ENCODE measurements at regions not wholly inside any gene's neighbourhood (a gene's known extent, or its start where the extent isn't known, plus 50 kb on each side); places are given as distances from the start of the nearest gene placed in this dataset.

DNA sequence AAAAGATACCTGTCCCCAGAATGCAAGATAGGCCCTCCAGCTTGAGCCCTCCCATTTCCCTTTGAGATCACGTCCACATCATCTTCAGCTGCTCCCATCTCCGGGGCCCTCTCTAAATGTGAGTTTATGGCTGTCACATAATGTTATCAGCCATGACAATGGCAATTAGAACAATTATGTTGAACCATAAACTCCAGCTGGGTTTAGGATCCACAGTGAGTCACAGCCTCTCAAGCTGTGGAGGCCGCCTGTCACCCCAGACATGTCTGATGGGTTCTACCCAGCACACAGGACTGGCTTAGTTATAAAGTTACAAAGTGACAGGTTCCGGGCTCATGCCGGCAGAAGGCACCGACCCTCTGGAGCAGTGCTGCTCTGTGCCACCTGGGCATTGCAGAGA, 597.3 kb downstream of the PTPRU start:
- POLR2A ChIA-PET = no interaction called here
- WGBS (ENCODE audit: missing lambda C conversion rate) = 34% methylated on average over 3 of the region's 6 CpGs
- no peak overlapping the region for H3K4me2 ChIP-seq
- H3K4me3 ChIP-seq = no peak overlapping the region
- FAIRE-seq = no peak
- no peaks in the 10 kb centered on the region for H3K9me3 ChIP-seq
- ATAC-seq = no peak
- DNase-seq (ENCODE audit: low read depth in 1 of 2, low spot score in 1 of 2) = no peak
- CTCF ChIA-PET = interaction anchor here (0.9 kb wide), 1 partner anchor 22 kb away, joined by 3 read pairs; no protein-coding TSS in a partner anchor
- H3K4me1 ChIP-seq = no peaks in the 10 kb centered on the region
- no peak overlapping the region for H3K27ac ChIP-seq
- TF ChIP-seq, protein P1, sequence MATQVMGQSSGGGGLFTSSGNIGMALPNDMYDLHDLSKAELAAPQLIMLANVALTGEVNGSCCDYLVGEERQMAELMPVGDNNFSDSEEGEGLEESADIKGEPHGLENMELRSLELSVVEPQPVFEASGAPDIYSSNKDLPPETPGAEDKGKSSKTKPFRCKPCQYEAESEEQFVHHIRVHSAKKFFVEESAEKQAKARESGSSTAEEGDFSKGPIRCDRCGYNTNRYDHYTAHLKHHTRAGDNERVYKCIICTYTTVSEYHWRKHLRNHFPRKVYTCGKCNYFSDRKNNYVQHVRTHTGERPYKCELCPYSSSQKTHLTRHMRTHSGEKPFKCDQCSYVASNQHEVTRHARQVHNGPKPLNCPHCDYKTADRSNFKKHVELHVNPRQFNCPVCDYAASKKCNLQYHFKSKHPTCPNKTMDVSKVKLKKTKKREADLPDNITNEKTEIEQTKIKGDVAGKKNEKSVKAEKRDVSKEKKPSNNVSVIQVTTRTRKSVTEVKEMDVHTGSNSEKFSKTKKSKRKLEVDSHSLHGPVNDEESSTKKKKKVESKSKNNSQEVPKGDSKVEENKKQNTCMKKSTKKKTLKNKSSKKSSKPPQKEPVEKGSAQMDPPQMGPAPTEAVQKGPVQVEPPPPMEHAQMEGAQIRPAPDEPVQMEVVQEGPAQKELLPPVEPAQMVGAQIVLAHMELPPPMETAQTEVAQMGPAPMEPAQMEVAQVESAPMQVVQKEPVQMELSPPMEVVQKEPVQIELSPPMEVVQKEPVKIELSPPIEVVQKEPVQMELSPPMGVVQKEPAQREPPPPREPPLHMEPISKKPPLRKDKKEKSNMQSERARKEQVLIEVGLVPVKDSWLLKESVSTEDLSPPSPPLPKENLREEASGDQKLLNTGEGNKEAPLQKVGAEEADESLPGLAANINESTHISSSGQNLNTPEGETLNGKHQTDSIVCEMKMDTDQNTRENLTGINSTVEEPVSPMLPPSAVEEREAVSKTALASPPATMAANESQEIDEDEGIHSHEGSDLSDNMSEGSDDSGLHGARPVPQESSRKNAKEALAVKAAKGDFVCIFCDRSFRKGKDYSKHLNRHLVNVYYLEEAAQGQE (IDR thresholded peaks at IDR 0.05) = no peak
- TF ChIP-seq ZSCAN20 (CRISPR knock-in tag; IDR thresholded peaks at IDR 0.05) = no peak
- no peak for TF ChIP-seq EHF (CRISPR knock-in tag; IDR thresholded peaks at IDR 0.05)
- no peak for TF ChIP-seq JUN (IDR thresholded peaks at IDR 0.05)
- TF ChIP-seq, protein P2, sequence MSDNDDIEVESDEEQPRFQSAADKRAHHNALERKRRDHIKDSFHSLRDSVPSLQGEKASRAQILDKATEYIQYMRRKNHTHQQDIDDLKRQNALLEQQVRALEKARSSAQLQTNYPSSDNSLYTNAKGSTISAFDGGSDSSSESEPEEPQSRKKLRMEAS (IDR thresholded peaks at IDR 0.05) = no peak
- no peak for TF ChIP-seq ZC3H11A (IDR thresholded peaks at IDR 0.05)
- TF ChIP-seq TP53 (CRISPR knock-in tag; IDR thresholded peaks at IDR 0.05) = no peak
- TF ChIP-seq RFX5 (IDR thresholded peaks at IDR 0.05) = no peak
- no peak for TF ChIP-seq FOXS1 (CRISPR knock-in tag; IDR thresholded peaks at IDR 0.05)
- TF ChIP-seq TFCP2L1 (CRISPR knock-in tag; IDR thresholded peaks at IDR 0.05) = no peak
- no peak for TF ChIP-seq MAFK (IDR thresholded peaks at IDR 0.05; ENCODE audit: partially characterized antibody)
- no peak for TF ChIP-seq RAD21 (conservative IDR thresholded peaks at IDR 0.05 in 1 of 2, IDR thresholded peaks at IDR 0.05 in 1 of 2)
- TF ChIP-seq, protein P3, sequence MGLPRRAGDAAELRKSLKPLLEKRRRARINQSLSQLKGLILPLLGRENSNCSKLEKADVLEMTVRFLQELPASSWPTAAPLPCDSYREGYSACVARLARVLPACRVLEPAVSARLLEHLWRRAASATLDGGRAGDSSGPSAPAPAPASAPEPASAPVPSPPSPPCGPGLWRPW (IDR thresholded peaks at IDR 0.05) = no peak
- TF ChIP-seq PHF8 (IDR thresholded peaks at IDR 0.05; ENCODE audit: borderline replicate concordance, low read depth) = no peak
- TF ChIP-seq, protein P4, sequence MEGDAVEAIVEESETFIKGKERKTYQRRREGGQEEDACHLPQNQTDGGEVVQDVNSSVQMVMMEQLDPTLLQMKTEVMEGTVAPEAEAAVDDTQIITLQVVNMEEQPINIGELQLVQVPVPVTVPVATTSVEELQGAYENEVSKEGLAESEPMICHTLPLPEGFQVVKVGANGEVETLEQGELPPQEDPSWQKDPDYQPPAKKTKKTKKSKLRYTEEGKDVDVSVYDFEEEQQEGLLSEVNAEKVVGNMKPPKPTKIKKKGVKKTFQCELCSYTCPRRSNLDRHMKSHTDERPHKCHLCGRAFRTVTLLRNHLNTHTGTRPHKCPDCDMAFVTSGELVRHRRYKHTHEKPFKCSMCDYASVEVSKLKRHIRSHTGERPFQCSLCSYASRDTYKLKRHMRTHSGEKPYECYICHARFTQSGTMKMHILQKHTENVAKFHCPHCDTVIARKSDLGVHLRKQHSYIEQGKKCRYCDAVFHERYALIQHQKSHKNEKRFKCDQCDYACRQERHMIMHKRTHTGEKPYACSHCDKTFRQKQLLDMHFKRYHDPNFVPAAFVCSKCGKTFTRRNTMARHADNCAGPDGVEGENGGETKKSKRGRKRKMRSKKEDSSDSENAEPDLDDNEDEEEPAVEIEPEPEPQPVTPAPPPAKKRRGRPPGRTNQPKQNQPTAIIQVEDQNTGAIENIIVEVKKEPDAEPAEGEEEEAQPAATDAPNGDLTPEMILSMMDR (IDR thresholded peaks at IDR 0.05) = no peak
- TF ChIP-seq HOXB13 (CRISPR knock-in tag; IDR thresholded peaks at IDR 0.05; ENCODE audit: low read depth) = no peak
- TF ChIP-seq NFE2L2 (conservative IDR thresholded peaks at IDR 0.05; ENCODE audit: low read length) = no peak
- TF ChIP-seq RNF2 (IDR thresholded peaks at IDR 0.05; ENCODE audit: borderline replicate concordance, low read depth) = no peak

DNA sequence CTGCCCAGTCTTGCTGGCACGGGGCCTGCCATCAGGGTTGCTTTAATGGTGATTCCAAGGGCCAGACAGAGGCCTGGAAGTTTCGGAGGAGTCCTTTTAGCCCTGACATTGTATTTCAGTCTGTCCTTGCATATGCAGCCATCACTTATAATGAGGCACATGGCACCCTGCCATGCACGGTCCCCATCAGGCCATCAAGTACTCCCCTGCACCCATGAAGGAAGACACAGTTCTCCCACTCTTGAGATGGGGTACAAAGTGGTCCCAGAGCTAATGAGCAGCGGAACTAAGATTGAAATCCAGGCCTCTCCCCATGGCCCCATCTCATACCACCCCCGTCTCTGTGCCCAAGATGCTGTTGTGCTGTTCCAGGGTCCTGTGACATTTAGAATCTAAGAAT, 596.6 kb downstream of the PTPRU start:
- no peaks in the 10 kb centered on the region for H3K9me3 ChIP-seq

More for the DNA sequence above, 596.6 kb downstream of the PTPRU start:
- Histone ChIP-seq H3K27ac (no peak overlapping the region), H3K4me2 (no peak overlapping the region), H3K4me3 (no peak overlapping the region), H3K4me1 (no peaks in the 10 kb centered on the region)
- POLR2A ChIA-PET = no interaction called here
- no peak for FAIRE-seq
- CTCF ChIA-PET = interaction anchor here (0.9 kb wide), 1 partner anchor 21 kb away, joined by 3 read pairs; no protein-coding TSS in a partner anchor
- TF ChIP-seq NPAS2 (CRISPR knock-in tag; IDR thresholded peaks at IDR 0.05; ENCODE audit: borderline replicate concordance) (no peak), ZSCAN20 (CRISPR knock-in tag; IDR thresholded peaks at IDR 0.05) (no peak), HOXA7 (CRISPR knock-in tag; IDR thresholded peaks at IDR 0.05) (no peak), HDAC2 (IDR thresholded peaks at IDR 0.05) (no peak), ZFP36 (IDR thresholded peaks at IDR 0.05; ENCODE audit: borderline replicate concordance, partially characterized antibody) (no peak), RFX5 (IDR thresholded peaks at IDR 0.05) (no peak), TP53 (CRISPR knock-in tag; IDR thresholded peaks at IDR 0.05) (no peak), RCOR1 (IDR thresholded peaks at IDR 0.05; ENCODE audit: low read depth, low read length) (no peak), CBX2 (IDR thresholded peaks at IDR 0.05; ENCODE audit: borderline replicate concordance, low read depth) (no peak)
- TF ChIP-seq, protein P5, sequence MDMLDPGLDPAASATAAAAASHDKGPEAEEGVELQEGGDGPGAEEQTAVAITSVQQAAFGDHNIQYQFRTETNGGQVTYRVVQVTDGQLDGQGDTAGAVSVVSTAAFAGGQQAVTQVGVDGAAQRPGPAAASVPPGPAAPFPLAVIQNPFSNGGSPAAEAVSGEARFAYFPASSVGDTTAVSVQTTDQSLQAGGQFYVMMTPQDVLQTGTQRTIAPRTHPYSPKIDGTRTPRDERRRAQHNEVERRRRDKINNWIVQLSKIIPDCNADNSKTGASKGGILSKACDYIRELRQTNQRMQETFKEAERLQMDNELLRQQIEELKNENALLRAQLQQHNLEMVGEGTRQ (IDR thresholded peaks at IDR 0.05) = no peak
- TF ChIP-seq, protein P2 (IDR thresholded peaks at IDR 0.05) = no peak
- TF ChIP-seq, protein P6, sequence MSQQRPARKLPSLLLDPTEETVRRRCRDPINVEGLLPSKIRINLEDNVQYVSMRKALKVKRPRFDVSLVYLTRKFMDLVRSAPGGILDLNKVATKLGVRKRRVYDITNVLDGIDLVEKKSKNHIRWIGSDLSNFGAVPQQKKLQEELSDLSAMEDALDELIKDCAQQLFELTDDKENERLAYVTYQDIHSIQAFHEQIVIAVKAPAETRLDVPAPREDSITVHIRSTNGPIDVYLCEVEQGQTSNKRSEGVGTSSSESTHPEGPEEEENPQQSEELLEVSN (IDR thresholded peaks at IDR 0.05; ENCODE audit: borderline replicate concordance, low read depth) = no peak
- no peak for DNase-seq (ENCODE audit: low read depth in 1 of 2, low spot score in 1 of 2)
- no peak for ATAC-seq
- 45% methylated on average over 5 of the region's 5 CpGs for WGBS (ENCODE audit: missing lambda C conversion rate)
